HCT116 (cell line): ENCODE measurements at regions not wholly inside any gene's neighbourhood (a gene's known extent, or its start where the extent isn't known, plus 50 kb on each side); places are given as distances from the start of the nearest gene placed in this dataset.

Source experiments
- ATAC-seq: fragments of 200-7000 bp; cut with Tn5 transposase; 2 replicates; pipeline ENCODE4 v1.9.1; 2020; ENCODE audit warnings: mild to moderate bottlenecking, moderate library complexity
- BruUV-seq: library from RNA; stranded (reverse); fragments of 400-500 nt; replicated peaks from 2 replicates; lab custom pipeline; 2021; lab: Mats Ljungman, UMichigan
- CTCF ChIA-PET: fragments of 300-600 bp; sonication (Branson Sonifier 250); formaldehyde crosslinking; loops from one replicate; lab custom pipeline; 2021; ENCODE audit warnings: antibody characterized with exemption; lab: Charles Lee
- POLR2A ChIA-PET: fragments of 300-600, 350-600 bp; sonication (Branson Sonifier 250); formaldehyde crosslinking; loops from one replicate; lab custom pipeline; 2021; ENCODE audit warnings: antibody characterized with exemption; lab: Charles Lee
- RAD21 ChIA-PET, 2 experiments: fragments of 300-600 bp; sonication (Branson Sonifier 250); formaldehyde crosslinking; loops; one replicate each; lab custom pipeline; 2023; ENCODE audit warnings: low total read pairs in 2 of 2; ENCODE audit not compliant: uncharacterized antibody in 2 of 2, unreplicated experiment in 2 of 2, low non-redundant PET in 1 of 2; lab: Charles Lee
- DNase-seq: peaks from one replicate; pipeline ENCODE4 v3.0.0-alpha.2; 2010; ENCODE audit warnings: low read depth, low spot score
- H2AFZ ChIP-seq: fragments of 200-600 bp; shearing (Covaris generic), sonication (generic); 2 replicates; pipeline ENCODE4 v1.6.1; 2017; ENCODE audit warnings: low read depth, mixed run types, mixed read lengths, antibody characterized with exemption, low read length; ENCODE audit not compliant: poor library complexity, severe bottlenecking
- H3K27ac ChIP-seq: 2 replicates; pipeline ENCODE4 v1.5.1; 2012; ENCODE audit warnings: low read depth, low read length
- H3K27me3 ChIP-seq: fragments of 200-600 bp; sonication (generic); 2 replicates; pipeline ENCODE4 v1.6.1; 2016; ENCODE audit warnings: mixed run types, low read length, mixed read lengths; ENCODE audit not compliant: insufficient read depth
- H3K36me3 ChIP-seq, 2 experiments: fragments of 200-500 bp in 1 of 2; fragments of 200-600 bp in 1 of 2; sonication (Bioruptor generic) in 1 of 2; sonication (generic) in 1 of 2; 2 replicates each; pipeline versions ENCODE4 v1.5.1 to v1.6.1; 2014 to 2016; ENCODE audit warnings: low read length in 2 of 2, inconsistent platforms in 1 of 2, mixed read lengths in 1 of 2, mixed run types in 1 of 2; ENCODE audit not compliant: insufficient read depth in 2 of 2, control insufficient read depth in 1 of 2
- H3K4me1 ChIP-seq, 2 experiments: fragments of 200-600 bp in 1 of 2; sonication (generic) in 1 of 2; 2 replicates each; pipeline versions ENCODE4 v1.5.1 to v1.6.1; 2012 to 2017; ENCODE audit warnings: low read length in 2 of 2, inconsistent platforms in 1 of 2, mild to moderate bottlenecking in 1 of 2, mixed read lengths in 1 of 2, mixed run types in 1 of 2, moderate library complexity in 1 of 2; ENCODE audit not compliant: insufficient read depth in 2 of 2, control insufficient read depth in 1 of 2
- H3K4me2 ChIP-seq: fragments of 200-600 bp; sonication (generic); 2 replicates; pipeline ENCODE4 v1.6.1; 2017; ENCODE audit warnings: mixed run types, low read length, mixed read lengths
- H3K4me3 ChIP-seq, 2 experiments: fragments of 200-600 bp in 1 of 2; sonication (generic) in 1 of 2; replicated peaks in 1 of 2; 2 replicates each; pipeline ENCODE4 v1.5.1; 2011 to 2016; ENCODE audit warnings: low read length in 2 of 2, control low read depth in 1 of 2, low read depth in 1 of 2, mild to moderate bottlenecking in 1 of 2, mixed read lengths in 1 of 2, mixed run types in 1 of 2
- H3K79me2 ChIP-seq: fragments of 200-600 bp; sonication (generic); 2 replicates; pipeline ENCODE4 v1.6.1; 2017; ENCODE audit warnings: mild to moderate bottlenecking, mixed run types, low read length, moderate library complexity, mixed read lengths; ENCODE audit not compliant: insufficient read depth
- H3K9ac ChIP-seq: fragments of 200-600 bp; sonication (generic); 2 replicates; pipeline ENCODE4 v1.6.1; 2016; ENCODE audit warnings: low read length, mixed read lengths
- H3K9me2 ChIP-seq: fragments of 200-600 bp; sonication (generic), shearing (Covaris generic); 2 replicates; pipeline ENCODE4 v1.6.1; 2017; ENCODE audit warnings: mixed run types, mild to moderate bottlenecking, moderate library complexity; ENCODE audit not compliant: insufficient read depth
- H3K9me3 ChIP-seq, 2 experiments: fragments of 200-500 bp in 1 of 2; fragments of 200-600 bp in 1 of 2; sonication (Bioruptor generic) in 1 of 2; sonication (generic) in 1 of 2; 2 replicates each; pipeline ENCODE4 v1.6.1; 2014 to 2017; ENCODE audit warnings: low read length in 2 of 2, mixed read lengths in 2 of 2, inconsistent platforms in 1 of 2, low read depth in 1 of 2, mild to moderate bottlenecking in 1 of 2, mixed run types in 1 of 2, moderate library complexity in 1 of 2; ENCODE audit not compliant: control insufficient read depth in 1 of 2, insufficient read depth in 1 of 2
- H4K20me1 ChIP-seq: fragments of 200-600 bp; sonication (generic), shearing (Covaris generic); 2 replicates; pipeline ENCODE4 v1.6.1; 2017; ENCODE audit warnings: mixed run types, mild to moderate bottlenecking, moderate library complexity; ENCODE audit not compliant: insufficient read depth
- CBX3 ChIP-seq: IDR thresholded peaks from 2 replicates; pipeline ENCODE4 v1.6.1; 2012; ENCODE audit warnings: low read depth
- CEBPB ChIP-seq: IDR thresholded peaks from 2 replicates; pipeline ENCODE4 v1.6.1; 2012; ENCODE audit warnings: low read depth
- EGR1 ChIP-seq: IDR thresholded peaks from 2 replicates; pipeline ENCODE4 v1.6.1; 2012; ENCODE audit warnings: low read depth
- ELF1 ChIP-seq: IDR thresholded peaks from 2 replicates; pipeline ENCODE4 v1.6.1; 2012; ENCODE audit warnings: low read depth, borderline replicate concordance
- EZH2phosphoT487 ChIP-seq: fragments of 200-600 bp; IDR thresholded peaks from 2 replicates; pipeline ENCODE4 v1.6.1; 2018; ENCODE audit warnings: antibody characterized with exemption, borderline replicate concordance
- POLR2A ChIP-seq: IDR thresholded peaks from 2 replicates; pipeline ENCODE4 v1.7.0; 2011; ENCODE audit warnings: borderline replicate concordance; ENCODE audit not compliant: insufficient read depth, insufficient read length; ENCODE audit errors: extremely low read depth
- RAD21 ChIP-seq: IDR thresholded peaks from 2 replicates; pipeline ENCODE4 v1.6.1; 2012; ENCODE audit warnings: low read depth, mild to moderate bottlenecking
- SIN3A ChIP-seq: IDR thresholded peaks from 2 replicates; pipeline ENCODE4 v1.6.1; 2012; ENCODE audit warnings: low read depth
- SP1 ChIP-seq: IDR thresholded peaks from 2 replicates; pipeline ENCODE4 v1.6.1; 2012; ENCODE audit warnings: low read depth
- ZBTB33 ChIP-seq: IDR thresholded peaks from 2 replicates; pipeline ENCODE4 v1.6.1; 2011; ENCODE audit warnings: mild to moderate bottlenecking, low read length, moderate library complexity; ENCODE audit not compliant: insufficient replicate concordance; ENCODE audit errors: extremely low read depth
- ZNF274 ChIP-seq: fragments of 200-500 bp; sonication (Bioruptor generic); IDR thresholded peaks from 2 replicates; pipeline ENCODE4 v1.6.1; 2014; ENCODE audit warnings: mild to moderate bottlenecking, low read depth, low read length, inconsistent platforms
- intact Hi-C: fragments of 100-400 bp; cut with micrococcal nuclease; formaldehyde crosslinking; loops from 2 replicates; pipeline ENCODE4 v1.10.0; 2022

- no peak overlapping the region for H3K9ac ChIP-seq
- ChIA-PET RAD21 (no interaction called here), POLR2A (no interaction called here), CTCF (no interaction called here)
- no peak overlapping the region for H3K4me3 ChIP-seq
- no peaks in the 10 kb centered on the region for H3K9me3 ChIP-seq
- H3K4me1 ChIP-seq: no peaks in the 10 kb centered on the region
- H3K27me3 ChIP-seq: no peaks in the 10 kb centered on the region
- no peaks in the 10 kb centered on the region for H3K79me2 ChIP-seq
- H4K20me1 ChIP-seq: no peaks in the 10 kb centered on the region
- ATAC-seq: no peak
- DNase-seq: no peak
- intact Hi-C loops: no loop called here
- H3K36me3 ChIP-seq: no peaks in the 10 kb centered on the region
- H3K4me2 ChIP-seq: no peak overlapping the region
- no peaks in the 10 kb centered on the region for H3K9me2 ChIP-seq
- TF ChIP-seq CBX3: no peak
- no peak overlapping the region for H2AFZ ChIP-seq
- no TSS peak for BruUV-seq
- no peak overlapping the region for H3K27ac ChIP-seq
These were observed 104.1 kb downstream of the IL12A start for GRCh38 chr3:160092760-160093159.

- ChIA-PET POLR2A (no interaction called here), RAD21 (no interaction called here), CTCF (no interaction called here)
- DNase-seq: no peak
- Histone ChIP-seq H3K27me3 (no peaks in the 10 kb centered on the region), H3K9me2 (no peaks in the 10 kb centered on the region), H3K4me3 (no peak overlapping the region), H3K9me3 (no peaks in the 10 kb centered on the region), H3K36me3 (no peaks in the 10 kb centered on the region), H2AFZ (no peak overlapping the region), H4K20me1 (no peaks in the 10 kb centered on the region), H3K9ac (no peak overlapping the region), H3K27ac (no peak overlapping the region), H3K4me2 (no peak overlapping the region), H3K79me2 (no peaks in the 10 kb centered on the region), H3K4me1 (no peaks in the 10 kb centered on the region)
- ATAC-seq: no peak
- intact Hi-C loops: no loop called here
- no TSS peak for BruUV-seq
- TF ChIP-seq EGR1 (no peak), EZH2phosphoT487 (no peak), CEBPB (no peak), RAD21 (no peak), SP1 (no peak), ELF1 (no peak), ZNF274 (no peak), SIN3A (no peak), POLR2A (no peak), ZBTB33 (no peak)
These were observed 105.9 kb downstream of the IL12A start for GRCh38 chr3:160094562-160094961.
